Neural cell (in vitro differentiated cells): ENCODE measurements at regions not wholly inside any gene's neighbourhood (a gene's known extent, or its start where the extent isn't known, plus 50 kb on each side); places are given as distances from the start of the nearest gene placed in this dataset.

Source experiments
- H2AFZ ChIP-seq: fragments of 200-600, 300-800 bp; sonication (generic), shearing (Covaris generic); 2 replicates; pipeline ENCODE4 v1.6.0; 2014; ENCODE audit warnings: low read depth, mild to moderate bottlenecking, antibody characterized with exemption, low read length, moderate library complexity
- H3F3A ChIP-seq: fragments of 200-600 bp; shearing (Covaris generic); 2 replicates; pipeline ENCODE4 v1.6.1; 2016; ENCODE audit warnings: mild to moderate bottlenecking, moderate library complexity, mixed read lengths, antibody characterized with exemption, low read length; ENCODE audit not compliant: insufficient read depth, poor library complexity, severe bottlenecking
- H3K27ac ChIP-seq: fragments of 200-600, 300-800 bp; sonication (generic), shearing (Covaris generic); 2 replicates; pipeline ENCODE4 v1.5.1; 2014; ENCODE audit warnings: mild to moderate bottlenecking, low read length, moderate library complexity
- H3K27me3 ChIP-seq: fragments of 300-800, 200-600 bp; sonication (generic), shearing (Covaris generic); 2 replicates; pipeline ENCODE4 v1.6.0; 2014; ENCODE audit warnings: mild to moderate bottlenecking, low read depth, low read length, moderate library complexity; ENCODE audit not compliant: insufficient read depth
- H3K36me3 ChIP-seq: fragments of 300-800, 200-600 bp; sonication (generic), shearing (Covaris generic); 2 replicates; pipeline ENCODE4 v1.5.1; 2014; ENCODE audit warnings: mild to moderate bottlenecking, antibody characterized with exemption, low read length, moderate library complexity; ENCODE audit not compliant: insufficient read depth
- H3K4me2 ChIP-seq: fragments of 300-800, 200-600 bp; sonication (generic), shearing (Covaris generic); 2 replicates; pipeline ENCODE4 v1.6.0; 2014; ENCODE audit warnings: mild to moderate bottlenecking, low read length
- H3K4me3 ChIP-seq: fragments of 300-800, 200-600 bp; sonication (generic), shearing (Covaris generic); 2 replicates; pipeline ENCODE4 v1.5.1; 2014; ENCODE audit warnings: mild to moderate bottlenecking, low read length, moderate library complexity
- H3K79me2 ChIP-seq: fragments of 200-600 bp; shearing (Covaris generic); replicated peaks from 2 replicates; pipeline ENCODE4 v1.6.0; 2014; ENCODE audit warnings: mild to moderate bottlenecking, low read length, moderate library complexity; ENCODE audit not compliant: insufficient read depth
- H3K9ac ChIP-seq: fragments of 300-800, 200-600 bp; sonication (generic), shearing (Covaris generic); 2 replicates; pipeline ENCODE4 v1.6.1; 2016; ENCODE audit warnings: mild to moderate bottlenecking, low read length, mixed read lengths
- H3K9me2 ChIP-seq: fragments of 200-600 bp; shearing (Covaris generic); 2 replicates; pipeline ENCODE4 v1.6.1; 2016; ENCODE audit warnings: mild to moderate bottlenecking, low read length, mixed read lengths; ENCODE audit not compliant: insufficient read depth
- H3K9me3 ChIP-seq: fragments of 200-600, 300-800 bp; sonication (generic), shearing (Covaris generic); 2 replicates; pipeline ENCODE4 v1.6.1; 2016; ENCODE audit warnings: mild to moderate bottlenecking, mixed run types, low read length, moderate library complexity, mixed read lengths
- H4K20me1 ChIP-seq: fragments of 200-600 bp; shearing (Covaris generic); 2 replicates; pipeline ENCODE4 v1.6.1; 2016; ENCODE audit warnings: mild to moderate bottlenecking, mixed run types; ENCODE audit not compliant: insufficient read depth
- EP300 ChIP-seq: fragments of 450-650 bp; conservative IDR thresholded peaks from 2 replicates; pipeline ENCODE4 v1.6.1; 2014; ENCODE audit warnings: antibody characterized with exemption, mild to moderate bottlenecking, moderate library complexity; ENCODE audit not compliant: poor library complexity, severe bottlenecking
- EZH2 ChIP-seq: fragments of 200-600, 300-800 bp; shearing (Covaris generic), sonication (generic); IDR thresholded peaks from 2 replicates; pipeline ENCODE4 v1.6.1; 2014; ENCODE audit warnings: antibody characterized with exemption, low read length, borderline replicate concordance, mild to moderate bottlenecking; ENCODE audit not compliant: insufficient read depth, poor library complexity, severe bottlenecking
- MXI1 ChIP-seq: fragments of 450-650 bp; conservative IDR thresholded peaks from 2 replicates; pipeline ENCODE4 v1.6.1; 2014; ENCODE audit warnings: antibody characterized with exemption, mild to moderate bottlenecking; ENCODE audit not compliant: poor library complexity, severe bottlenecking
- POLR2AphosphoS5 ChIP-seq: IDR thresholded peaks from 2 replicates; pipeline ENCODE4 v1.6.1; 2012
- RAD21 ChIP-seq: fragments of 450-650 bp; conservative IDR thresholded peaks from 2 replicates; pipeline ENCODE4 v1.6.1; 2014; ENCODE audit warnings: antibody characterized with exemption, mild to moderate bottlenecking, moderate library complexity
- SMC3 ChIP-seq: fragments of 450-650 bp; conservative IDR thresholded peaks from 2 replicates; pipeline ENCODE4 v1.6.1; 2014; ENCODE audit warnings: antibody characterized with exemption, mild to moderate bottlenecking, moderate library complexity; ENCODE audit not compliant: poor library complexity
- TAF1 ChIP-seq: IDR thresholded peaks from 2 replicates; pipeline ENCODE4 v1.6.1; 2012; ENCODE audit warnings: low read depth
- TF ChIP-seq, protein P1 (sequence below): fragments of 450-650 bp; IDR thresholded peaks from 2 replicates; pipeline ENCODE4 v1.5.1; 2014; ENCODE audit warnings: antibody characterized with exemption, mild to moderate bottlenecking, moderate library complexity; ENCODE audit not compliant: poor library complexity, severe bottlenecking
- TF ChIP-seq, protein P2 (sequence below): IDR thresholded peaks from 2 replicates; pipeline ENCODE4 v1.6.1; 2012; ENCODE audit warnings: borderline replicate concordance

DNA sequence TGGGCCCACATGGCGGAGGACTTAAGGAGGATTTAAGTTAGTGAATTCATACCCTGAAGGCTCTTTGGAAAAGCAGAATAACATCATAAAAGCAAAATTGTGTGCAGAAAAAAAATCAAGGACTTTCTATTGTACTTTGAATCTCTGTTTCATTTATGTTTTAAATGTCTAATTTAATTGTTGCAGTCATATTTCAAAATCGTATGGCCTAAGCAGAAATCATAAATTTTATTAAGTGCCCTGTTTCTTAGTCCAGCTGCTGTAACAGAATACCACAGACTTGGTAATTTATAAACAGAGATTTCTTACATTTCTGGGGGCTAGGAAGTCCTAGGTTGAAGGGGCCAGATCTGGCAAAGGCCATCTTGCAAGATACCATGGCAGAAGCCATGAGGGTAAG, 555.6 kb downstream of the LTN1 start:
- TF ChIP-seq EZH2: no peak
- no peak for TF ChIP-seq RAD21
- TF ChIP-seq SMC3: no peak
- TF ChIP-seq EP300: no peak
- no peak for TF ChIP-seq POLR2AphosphoS5
- no peak for TF ChIP-seq TAF1
- TF ChIP-seq, protein P1, sequence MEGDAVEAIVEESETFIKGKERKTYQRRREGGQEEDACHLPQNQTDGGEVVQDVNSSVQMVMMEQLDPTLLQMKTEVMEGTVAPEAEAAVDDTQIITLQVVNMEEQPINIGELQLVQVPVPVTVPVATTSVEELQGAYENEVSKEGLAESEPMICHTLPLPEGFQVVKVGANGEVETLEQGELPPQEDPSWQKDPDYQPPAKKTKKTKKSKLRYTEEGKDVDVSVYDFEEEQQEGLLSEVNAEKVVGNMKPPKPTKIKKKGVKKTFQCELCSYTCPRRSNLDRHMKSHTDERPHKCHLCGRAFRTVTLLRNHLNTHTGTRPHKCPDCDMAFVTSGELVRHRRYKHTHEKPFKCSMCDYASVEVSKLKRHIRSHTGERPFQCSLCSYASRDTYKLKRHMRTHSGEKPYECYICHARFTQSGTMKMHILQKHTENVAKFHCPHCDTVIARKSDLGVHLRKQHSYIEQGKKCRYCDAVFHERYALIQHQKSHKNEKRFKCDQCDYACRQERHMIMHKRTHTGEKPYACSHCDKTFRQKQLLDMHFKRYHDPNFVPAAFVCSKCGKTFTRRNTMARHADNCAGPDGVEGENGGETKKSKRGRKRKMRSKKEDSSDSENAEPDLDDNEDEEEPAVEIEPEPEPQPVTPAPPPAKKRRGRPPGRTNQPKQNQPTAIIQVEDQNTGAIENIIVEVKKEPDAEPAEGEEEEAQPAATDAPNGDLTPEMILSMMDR: no peak
- TF ChIP-seq, protein P2, sequence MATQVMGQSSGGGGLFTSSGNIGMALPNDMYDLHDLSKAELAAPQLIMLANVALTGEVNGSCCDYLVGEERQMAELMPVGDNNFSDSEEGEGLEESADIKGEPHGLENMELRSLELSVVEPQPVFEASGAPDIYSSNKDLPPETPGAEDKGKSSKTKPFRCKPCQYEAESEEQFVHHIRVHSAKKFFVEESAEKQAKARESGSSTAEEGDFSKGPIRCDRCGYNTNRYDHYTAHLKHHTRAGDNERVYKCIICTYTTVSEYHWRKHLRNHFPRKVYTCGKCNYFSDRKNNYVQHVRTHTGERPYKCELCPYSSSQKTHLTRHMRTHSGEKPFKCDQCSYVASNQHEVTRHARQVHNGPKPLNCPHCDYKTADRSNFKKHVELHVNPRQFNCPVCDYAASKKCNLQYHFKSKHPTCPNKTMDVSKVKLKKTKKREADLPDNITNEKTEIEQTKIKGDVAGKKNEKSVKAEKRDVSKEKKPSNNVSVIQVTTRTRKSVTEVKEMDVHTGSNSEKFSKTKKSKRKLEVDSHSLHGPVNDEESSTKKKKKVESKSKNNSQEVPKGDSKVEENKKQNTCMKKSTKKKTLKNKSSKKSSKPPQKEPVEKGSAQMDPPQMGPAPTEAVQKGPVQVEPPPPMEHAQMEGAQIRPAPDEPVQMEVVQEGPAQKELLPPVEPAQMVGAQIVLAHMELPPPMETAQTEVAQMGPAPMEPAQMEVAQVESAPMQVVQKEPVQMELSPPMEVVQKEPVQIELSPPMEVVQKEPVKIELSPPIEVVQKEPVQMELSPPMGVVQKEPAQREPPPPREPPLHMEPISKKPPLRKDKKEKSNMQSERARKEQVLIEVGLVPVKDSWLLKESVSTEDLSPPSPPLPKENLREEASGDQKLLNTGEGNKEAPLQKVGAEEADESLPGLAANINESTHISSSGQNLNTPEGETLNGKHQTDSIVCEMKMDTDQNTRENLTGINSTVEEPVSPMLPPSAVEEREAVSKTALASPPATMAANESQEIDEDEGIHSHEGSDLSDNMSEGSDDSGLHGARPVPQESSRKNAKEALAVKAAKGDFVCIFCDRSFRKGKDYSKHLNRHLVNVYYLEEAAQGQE: no peak
- TF ChIP-seq MXI1: no peak
- Histone ChIP-seq H4K20me1 (no peaks in the 10 kb centered on the region), H3K4me2 (no peak overlapping the region), H3K27me3 (no peaks in the 10 kb centered on the region), H2AFZ (no peak overlapping the region), H3K9ac (no peak overlapping the region), H3K4me3 (no peak overlapping the region), H3K9me2 (no peaks in the 10 kb centered on the region), H3K27ac (no peak overlapping the region), H3F3A (no peaks in the 10 kb centered on the region), H3K79me2 (no peaks in the 10 kb centered on the region), H3K9me3 (no peaks in the 10 kb centered on the region), H3K36me3 (no peaks in the 10 kb centered on the region)

DNA sequence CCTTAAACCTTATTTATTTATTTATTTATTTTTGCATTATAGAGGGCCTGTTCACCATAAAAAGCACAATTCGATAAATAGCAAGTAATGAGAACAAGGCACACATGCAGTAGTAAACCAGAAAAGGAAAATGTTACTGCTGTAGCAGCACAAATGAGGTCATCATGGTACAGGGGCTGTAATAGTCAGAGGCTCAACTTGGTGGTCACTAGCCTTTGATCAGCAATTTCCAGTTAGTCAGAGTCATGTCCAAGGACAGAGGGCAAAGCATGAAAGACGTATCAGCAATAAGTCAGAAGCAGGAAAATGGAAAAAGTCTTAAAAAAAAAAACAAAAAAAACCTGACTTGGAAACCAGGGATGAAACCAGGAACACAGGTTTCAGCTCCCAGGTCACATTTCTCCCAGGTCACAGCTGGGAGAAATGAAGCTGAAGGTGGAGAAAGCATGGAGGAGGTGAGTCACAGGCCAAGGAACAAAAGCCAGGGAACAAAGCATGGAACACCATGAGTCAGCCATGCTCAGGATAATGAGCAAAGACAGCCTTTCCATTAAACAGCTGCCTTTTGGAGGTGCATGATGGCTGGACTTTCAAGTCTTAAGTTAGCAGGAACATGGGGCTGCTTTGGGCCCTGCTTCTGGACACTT, 556.3 kb downstream of the LTN1 start:
- Histone ChIP-seq H3K27ac (no peak overlapping the region), H3K9me2 (no peaks in the 10 kb centered on the region), H3K4me2 (no peak overlapping the region), H3K27me3 (no peaks in the 10 kb centered on the region), H3K79me2 (no peaks in the 10 kb centered on the region), H3K4me3 (no peak overlapping the region), H3F3A (no peaks in the 10 kb centered on the region), H3K36me3 (no peaks in the 10 kb centered on the region), H3K9me3 (no peaks in the 10 kb centered on the region), H4K20me1 (no peaks in the 10 kb centered on the region), H2AFZ (no peak overlapping the region), H3K9ac (no peak overlapping the region)
- TF ChIP-seq SMC3: no peak
- TF ChIP-seq MXI1: no peak
- TF ChIP-seq EP300: no peak
- TF ChIP-seq RAD21: no peak
- TF ChIP-seq EZH2: no peak
- TF ChIP-seq, protein P1: no peak
- TF ChIP-seq TAF1: no peak
- TF ChIP-seq, protein P2: no peak
- no peak for TF ChIP-seq POLR2AphosphoS5
